Neural cell (in vitro differentiated cells): ENCODE measurements at regions not wholly inside any gene's neighbourhood (a gene's known extent, or its start where the extent isn't known, plus 50 kb on each side); places are given as distances from the start of the nearest gene placed in this dataset.

Experiments
- H2AFZ ChIP-seq: fragments of 200-600, 300-800 bp; sonication (generic), shearing (Covaris generic); 2 replicates; pipeline ENCODE4 v1.6.0; 2014; ENCODE audit warnings: low read depth, mild to moderate bottlenecking, antibody characterized with exemption, low read length, moderate library complexity
- H3F3A ChIP-seq: fragments of 200-600 bp; shearing (Covaris generic); 2 replicates; pipeline ENCODE4 v1.6.1; 2016; ENCODE audit warnings: mild to moderate bottlenecking, moderate library complexity, mixed read lengths, antibody characterized with exemption, low read length; ENCODE audit not compliant: insufficient read depth, poor library complexity, severe bottlenecking
- H3K27ac ChIP-seq: fragments of 200-600, 300-800 bp; sonication (generic), shearing (Covaris generic); 2 replicates; pipeline ENCODE4 v1.5.1; 2014; ENCODE audit warnings: mild to moderate bottlenecking, low read length, moderate library complexity
- H3K27me3 ChIP-seq: fragments of 300-800, 200-600 bp; sonication (generic), shearing (Covaris generic); 2 replicates; pipeline ENCODE4 v1.6.0; 2014; ENCODE audit warnings: mild to moderate bottlenecking, low read depth, low read length, moderate library complexity; ENCODE audit not compliant: insufficient read depth
- H3K36me3 ChIP-seq: fragments of 300-800, 200-600 bp; sonication (generic), shearing (Covaris generic); 2 replicates; pipeline ENCODE4 v1.5.1; 2014; ENCODE audit warnings: mild to moderate bottlenecking, antibody characterized with exemption, low read length, moderate library complexity; ENCODE audit not compliant: insufficient read depth
- H3K4me2 ChIP-seq: fragments of 300-800, 200-600 bp; sonication (generic), shearing (Covaris generic); 2 replicates; pipeline ENCODE4 v1.6.0; 2014; ENCODE audit warnings: mild to moderate bottlenecking, low read length
- H3K4me3 ChIP-seq: fragments of 300-800, 200-600 bp; sonication (generic), shearing (Covaris generic); 2 replicates; pipeline ENCODE4 v1.5.1; 2014; ENCODE audit warnings: mild to moderate bottlenecking, low read length, moderate library complexity
- H3K79me2 ChIP-seq: fragments of 200-600 bp; shearing (Covaris generic); replicated peaks from 2 replicates; pipeline ENCODE4 v1.6.0; 2014; ENCODE audit warnings: mild to moderate bottlenecking, low read length, moderate library complexity; ENCODE audit not compliant: insufficient read depth
- H3K9ac ChIP-seq: fragments of 300-800, 200-600 bp; sonication (generic), shearing (Covaris generic); 2 replicates; pipeline ENCODE4 v1.6.1; 2016; ENCODE audit warnings: mild to moderate bottlenecking, low read length, mixed read lengths
- H3K9me2 ChIP-seq: fragments of 200-600 bp; shearing (Covaris generic); 2 replicates; pipeline ENCODE4 v1.6.1; 2016; ENCODE audit warnings: mild to moderate bottlenecking, low read length, mixed read lengths; ENCODE audit not compliant: insufficient read depth
- H3K9me3 ChIP-seq: fragments of 200-600, 300-800 bp; sonication (generic), shearing (Covaris generic); 2 replicates; pipeline ENCODE4 v1.6.1; 2016; ENCODE audit warnings: mild to moderate bottlenecking, mixed run types, low read length, moderate library complexity, mixed read lengths
- H4K20me1 ChIP-seq: fragments of 200-600 bp; shearing (Covaris generic); 2 replicates; pipeline ENCODE4 v1.6.1; 2016; ENCODE audit warnings: mild to moderate bottlenecking, mixed run types; ENCODE audit not compliant: insufficient read depth
- CTCF ChIP-seq: fragments of 450-650 bp; IDR thresholded peaks from 2 replicates; pipeline ENCODE4 v1.5.1; 2014; ENCODE audit warnings: antibody characterized with exemption, mild to moderate bottlenecking, moderate library complexity; ENCODE audit not compliant: poor library complexity, severe bottlenecking
- EP300 ChIP-seq: fragments of 450-650 bp; conservative IDR thresholded peaks from 2 replicates; pipeline ENCODE4 v1.6.1; 2014; ENCODE audit warnings: antibody characterized with exemption, mild to moderate bottlenecking, moderate library complexity; ENCODE audit not compliant: poor library complexity, severe bottlenecking
- EZH2 ChIP-seq: fragments of 200-600, 300-800 bp; shearing (Covaris generic), sonication (generic); IDR thresholded peaks from 2 replicates; pipeline ENCODE4 v1.6.1; 2014; ENCODE audit warnings: antibody characterized with exemption, low read length, borderline replicate concordance, mild to moderate bottlenecking; ENCODE audit not compliant: insufficient read depth, poor library complexity, severe bottlenecking
- MXI1 ChIP-seq: fragments of 450-650 bp; conservative IDR thresholded peaks from 2 replicates; pipeline ENCODE4 v1.6.1; 2014; ENCODE audit warnings: antibody characterized with exemption, mild to moderate bottlenecking; ENCODE audit not compliant: poor library complexity, severe bottlenecking
- POLR2AphosphoS5 ChIP-seq: IDR thresholded peaks from 2 replicates; pipeline ENCODE4 v1.6.1; 2012
- RAD21 ChIP-seq: fragments of 450-650 bp; conservative IDR thresholded peaks from 2 replicates; pipeline ENCODE4 v1.6.1; 2014; ENCODE audit warnings: antibody characterized with exemption, mild to moderate bottlenecking, moderate library complexity
- REST ChIP-seq: IDR thresholded peaks from 2 replicates; pipeline ENCODE4 v1.6.1; 2012; ENCODE audit warnings: borderline replicate concordance
- SMC3 ChIP-seq: fragments of 450-650 bp; conservative IDR thresholded peaks from 2 replicates; pipeline ENCODE4 v1.6.1; 2014; ENCODE audit warnings: antibody characterized with exemption, mild to moderate bottlenecking, moderate library complexity; ENCODE audit not compliant: poor library complexity
- TAF1 ChIP-seq: IDR thresholded peaks from 2 replicates; pipeline ENCODE4 v1.6.1; 2012; ENCODE audit warnings: low read depth

- Histone ChIP-seq H3K9ac (no peak overlapping the region), H3K36me3 (no peaks in the 10 kb centered on the region), H3K79me2 (no peaks in the 10 kb centered on the region), H3K27me3 (no peaks in the 10 kb centered on the region), H2AFZ (no peak overlapping the region), H3K27ac (no peak overlapping the region), H3K4me3 (no peak overlapping the region), H3K4me2 (no peak overlapping the region), H4K20me1 (no peaks in the 10 kb centered on the region), H3F3A (no peaks in the 10 kb centered on the region), H3K9me3 (no peaks in the 10 kb centered on the region), H3K9me2 (no peaks in the 10 kb centered on the region)
- TF ChIP-seq POLR2AphosphoS5 (no peak), EP300 (no peak)
These were observed 2371.7 kb upstream of the C9orf72 start for GRCh38 chr9:29945012-29945411.

GRCh38 chr9:29958469-29958868, 2385.2 kb upstream of the C9orf72 start:
- TF ChIP-seq CTCF (no peak), MXI1 (no peak), POLR2AphosphoS5 (no peak), RAD21 (no peak), REST (no peak), TAF1 (no peak), SMC3 (no peak), EP300 (no peak), EZH2 (no peak)
- Histone ChIP-seq H3K27ac (no peak overlapping the region), H3F3A (no peaks in the 10 kb centered on the region), H3K9me3 (no peaks in the 10 kb centered on the region), H3K9ac (no peak overlapping the region), H3K36me3 (no peaks in the 10 kb centered on the region), H3K4me2 (no peak overlapping the region), H4K20me1 (no peaks in the 10 kb centered on the region), H3K9me2 (no peaks in the 10 kb centered on the region), H3K27me3 (no peaks in the 10 kb centered on the region), H3K79me2 (no peaks in the 10 kb centered on the region), H2AFZ (no peak overlapping the region), H3K4me3 (no peak overlapping the region)

DNA sequence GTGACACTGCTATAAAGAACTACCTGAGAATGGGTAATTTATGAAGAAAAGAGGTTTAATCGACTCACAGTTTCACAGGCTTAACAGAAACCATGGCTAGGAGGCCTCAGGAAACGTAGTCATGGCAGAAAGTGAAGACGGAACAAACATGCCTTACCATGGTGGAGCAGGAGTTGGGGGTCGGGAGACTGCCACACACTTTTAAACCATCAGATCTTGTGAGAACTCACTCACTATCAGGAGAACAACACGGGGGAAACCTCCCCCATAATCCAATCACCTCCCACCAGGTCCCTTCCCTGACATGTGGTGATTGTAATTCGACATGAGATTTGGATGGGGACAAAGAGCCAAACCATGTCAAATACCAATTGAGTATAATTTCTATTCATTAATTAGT, 2392.6 kb upstream of the C9orf72 start:
- no peak overlapping the region for H3K4me3 ChIP-seq
- no peaks in the 10 kb centered on the region for H4K20me1 ChIP-seq
- no peak overlapping the region for H3K27ac ChIP-seq
- TF ChIP-seq MXI1 (no peak), REST (no peak), RAD21 (no peak), TAF1 (no peak), EZH2 (no peak), CTCF (no peak), POLR2AphosphoS5 (no peak), SMC3 (no peak), EP300 (no peak)
- H3K9me3 ChIP-seq = no peaks in the 10 kb centered on the region
- H3K9ac ChIP-seq = no peak overlapping the region
- H3F3A ChIP-seq = no peaks in the 10 kb centered on the region
- H3K79me2 ChIP-seq = no peaks in the 10 kb centered on the region
- H3K4me2 ChIP-seq = no peak overlapping the region
- H2AFZ ChIP-seq = no peak overlapping the region
- no peaks in the 10 kb centered on the region for H3K27me3 ChIP-seq
- no peaks in the 10 kb centered on the region for H3K9me2 ChIP-seq
- H3K36me3 ChIP-seq = no peaks in the 10 kb centered on the region
